ENCODE measurements at regions not wholly inside any gene's neighbourhood (a gene's known extent, or its start where the extent isn't known, plus 50 kb on each side); places are given as distances from the start of the nearest gene placed in this dataset.

- no peak for TF ChIP-seq MAX (IDR thresholded peaks at IDR 0.05; ENCODE audit: low read depth, low read length)
- TF ChIP-seq CTCF (IDR thresholded peaks at IDR 0.05; ENCODE audit: low read depth, low read length) = no peak
- TF ChIP-seq POLR2A (IDR thresholded peaks at IDR 0.05; ENCODE audit: extremely low read depth, insufficient read length) = no peak
- TF ChIP-seq MYC (IDR thresholded peaks at IDR 0.05; ENCODE audit: low read depth, low read length) = no peak
Observed at GRCh38 chr5:10839118-10839517, 78.1 kb upstream of the DAP start.
